Hepatocyte (in vitro differentiated cells): ENCODE measurements at regions not wholly inside any gene's neighbourhood (a gene's known extent, or its start where the extent isn't known, plus 50 kb on each side); places are given as distances from the start of the nearest gene placed in this dataset.

Experiments used
- EZH2 ChIP-seq: fragments of 200-600 bp; sonication (generic); IDR thresholded peaks from 2 replicates; pipeline ENCODE4 v1.6.1; 2016; ENCODE audit warnings: antibody characterized with exemption, mild to moderate bottlenecking, borderline replicate concordance
- EZH2phosphoT487 ChIP-seq: fragments of 200-600 bp; sonication (generic); IDR thresholded peaks from one replicate; pipeline ENCODE4 v1.6.1; 2018; ENCODE audit warnings: antibody characterized with exemption, mild to moderate bottlenecking, low read depth, moderate library complexity; ENCODE audit not compliant: unreplicated experiment, severe bottlenecking
- TF ChIP-seq, protein P1 (sequence below): fragments of 200-600 bp; sonication (generic); IDR thresholded peaks from 2 replicates; pipeline ENCODE4 v1.5.1; 2016; ENCODE audit warnings: antibody characterized with exemption, mild to moderate bottlenecking; ENCODE audit not compliant: poor library complexity

DNA sequence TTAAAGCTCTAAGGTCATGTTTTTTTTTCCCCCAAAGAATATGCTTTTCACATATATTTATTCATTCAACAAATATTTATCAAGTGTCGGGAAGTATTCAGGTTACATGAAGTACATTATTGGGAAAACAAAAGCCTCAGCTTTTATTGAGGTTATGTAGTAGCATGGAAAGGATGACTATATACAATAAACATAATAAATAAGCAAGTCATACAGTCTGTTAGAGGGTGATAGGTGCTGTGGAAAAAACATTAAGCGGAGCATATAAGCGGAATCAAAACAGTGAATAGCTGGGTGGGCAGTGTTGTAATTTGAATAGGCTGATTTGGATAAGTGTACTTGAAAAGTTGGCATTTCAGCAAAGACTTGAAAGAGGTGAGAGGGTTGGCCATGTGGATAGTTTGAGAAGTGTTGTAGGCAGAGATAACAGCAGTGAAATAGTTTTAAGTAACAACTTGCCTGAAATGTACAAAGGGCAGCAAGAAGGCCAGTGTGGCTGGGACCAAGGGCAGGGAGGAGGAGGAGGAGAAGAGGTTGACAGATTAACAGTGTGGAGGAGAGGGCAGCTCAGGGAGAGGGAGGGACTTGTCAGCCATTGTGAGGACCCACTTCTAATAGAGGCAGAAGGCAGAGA lies 558.7 kb downstream of the SPRY1 start:
- TF ChIP-seq EZH2 = no peak
- TF ChIP-seq, protein P1, sequence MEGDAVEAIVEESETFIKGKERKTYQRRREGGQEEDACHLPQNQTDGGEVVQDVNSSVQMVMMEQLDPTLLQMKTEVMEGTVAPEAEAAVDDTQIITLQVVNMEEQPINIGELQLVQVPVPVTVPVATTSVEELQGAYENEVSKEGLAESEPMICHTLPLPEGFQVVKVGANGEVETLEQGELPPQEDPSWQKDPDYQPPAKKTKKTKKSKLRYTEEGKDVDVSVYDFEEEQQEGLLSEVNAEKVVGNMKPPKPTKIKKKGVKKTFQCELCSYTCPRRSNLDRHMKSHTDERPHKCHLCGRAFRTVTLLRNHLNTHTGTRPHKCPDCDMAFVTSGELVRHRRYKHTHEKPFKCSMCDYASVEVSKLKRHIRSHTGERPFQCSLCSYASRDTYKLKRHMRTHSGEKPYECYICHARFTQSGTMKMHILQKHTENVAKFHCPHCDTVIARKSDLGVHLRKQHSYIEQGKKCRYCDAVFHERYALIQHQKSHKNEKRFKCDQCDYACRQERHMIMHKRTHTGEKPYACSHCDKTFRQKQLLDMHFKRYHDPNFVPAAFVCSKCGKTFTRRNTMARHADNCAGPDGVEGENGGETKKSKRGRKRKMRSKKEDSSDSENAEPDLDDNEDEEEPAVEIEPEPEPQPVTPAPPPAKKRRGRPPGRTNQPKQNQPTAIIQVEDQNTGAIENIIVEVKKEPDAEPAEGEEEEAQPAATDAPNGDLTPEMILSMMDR = no peak
- TF ChIP-seq EZH2phosphoT487 = no peak
